ENCODE measurements at regions not wholly inside any gene's neighbourhood (a gene's known extent, or its start where the extent isn't known, plus 50 kb on each side); places are given as distances from the start of the nearest gene placed in this dataset.

GRCh38 chr18:34018336-34018735, 206.4 kb downstream of the NOL4 start (continued):
- TF ChIP-seq EZH2phosphoT487 (IDR thresholded peaks at IDR 0.05; ENCODE audit: borderline replicate concordance, low read depth) (no peak), YY1 (IDR thresholded peaks at IDR 0.05; ENCODE audit: low read depth) (no peak), RFX5 (IDR thresholded peaks at IDR 0.05; ENCODE audit: low read length) (no peak), ZBTB33 (IDR thresholded peaks at IDR 0.05; ENCODE audit: borderline replicate concordance, low read depth) (no peak), USF2 (IDR thresholded peaks at IDR 0.05; ENCODE audit: borderline replicate concordance, low read depth, low read length) (no peak), GATA2 (CRISPR knock-in tag; IDR thresholded peaks at IDR 0.05) (no peak), FOSL2 (IDR thresholded peaks at IDR 0.05; ENCODE audit: borderline replicate concordance, low read depth) (no peak), SMC3 (IDR thresholded peaks at IDR 0.05; ENCODE audit: low read depth, low read length) (no peak)

- 25% methylated on average over 1 of the region's 1 CpG for WGBS (ENCODE audit: low lambda C conversion rate)
Observed at GRCh38 chr18:34003687-34004086, 221.0 kb downstream of the NOL4 start.

GRCh38 chr18:34002130-34002529, 222.6 kb downstream of the NOL4 start:
- Histone ChIP-seq H3K79me2 (ENCODE audit: insufficient read depth) (no peaks in the 10 kb centered on the region), H3K9me2 (no peaks in the 10 kb centered on the region), H3K9me3 (no peaks in the 10 kb centered on the region), H3K36me3 (replicated peaks in 1 of 2; ENCODE audit: control insufficient read depth in 1 of 2, insufficient read depth in 2 of 2, low read length in 1 of 2) (no peaks in the 10 kb centered on the region), H3K4me2 (no peak overlapping the region), H3F3A (replicated peaks; ENCODE audit: insufficient read depth) (no peaks in the 10 kb centered on the region), H3K4me3 (ENCODE audit: low read depth in 2 of 2, low read length in 1 of 2) (no peak overlapping the region), H3K4me1 (ENCODE audit: control insufficient read depth in 1 of 2, insufficient read depth in 2 of 2, low read depth in 1 of 2, low read length in 1 of 2) (no peaks in the 10 kb centered on the region), H3K27me3 (ENCODE audit: insufficient read depth) (no peaks in the 10 kb centered on the region), H4K20me1 (ENCODE audit: insufficient read depth) (no peaks in the 10 kb centered on the region), H3K9ac (no peak overlapping the region), H3K27ac (ENCODE audit: low read depth in 2 of 2, low read length in 1 of 2) (no peak overlapping the region), H2AFZ (ENCODE audit: low read depth) (no peak overlapping the region)
- ChIA-PET CTCF (no interaction called here), POLR2A (no interaction called here)
- WGBS (ENCODE audit: low lambda C conversion rate) = 0% methylated on average over 1 of the region's 1 CpG
- DNase-seq = no peak
- TF ChIP-seq SIN3A (IDR thresholded peaks at IDR 0.05; ENCODE audit: borderline replicate concordance, low read depth, low read length) = no peak
- no peak for TF ChIP-seq IRF3 (IDR thresholded peaks at IDR 0.05; ENCODE audit: low read depth, low read length)
- TF ChIP-seq RAD21 (IDR thresholded peaks at IDR 0.05; ENCODE audit: low read length) = no peak
- TF ChIP-seq SMC3 (IDR thresholded peaks at IDR 0.05; ENCODE audit: low read depth, low read length) = no peak
- TF ChIP-seq NFIC (IDR thresholded peaks at IDR 0.05; ENCODE audit: borderline replicate concordance) = no peak
- no peak for TF ChIP-seq USF1 (IDR thresholded peaks at IDR 0.05; ENCODE audit: borderline replicate concordance, low read depth)
- no peak for TF ChIP-seq CTCF (IDR thresholded peaks at IDR 0.05)
- no peak for TF ChIP-seq ELF1 (IDR thresholded peaks at IDR 0.05)
- no peak for TF ChIP-seq TAF1 (IDR thresholded peaks at IDR 0.05; ENCODE audit: borderline replicate concordance, low read depth, low read length)
- no peak for TF ChIP-seq RFX5 (IDR thresholded peaks at IDR 0.05; ENCODE audit: low read length)
- no peak for TF ChIP-seq CHD2 (IDR thresholded peaks at IDR 0.05; ENCODE audit: low read length, partially characterized antibody)
- TF ChIP-seq EP300 (IDR thresholded peaks at IDR 0.05; ENCODE audit: borderline replicate concordance in 1 of 2, low read depth in 1 of 2, low read length in 1 of 2) = no peak
- no peak for TF ChIP-seq TEAD4 (IDR thresholded peaks at IDR 0.05; ENCODE audit: borderline replicate concordance, insufficient read depth)
- TF ChIP-seq JUND (IDR thresholded peaks at IDR 0.05) = no peak

More at GRCh38 chr18:34003687-34004086, 221.0 kb downstream of the NOL4 start:
- H3K4me3 ChIP-seq (ENCODE audit: low read depth in 2 of 2, low read length in 1 of 2) = no peak overlapping the region
- H3K9me3 ChIP-seq = no peaks in the 10 kb centered on the region
- DNase-seq = no peak
- TF ChIP-seq MXI1 (IDR thresholded peaks at IDR 0.05; ENCODE audit: low read depth, low read length) = no peak
- TF ChIP-seq EP300 (IDR thresholded peaks at IDR 0.05; ENCODE audit: borderline replicate concordance in 1 of 2, low read depth in 1 of 2, low read length in 1 of 2) = no peak
- TF ChIP-seq SIN3A (IDR thresholded peaks at IDR 0.05; ENCODE audit: borderline replicate concordance, low read depth, low read length) = no peak
- no peak overlapping the region for H3K4me2 ChIP-seq
- H3K27ac ChIP-seq (ENCODE audit: low read depth in 2 of 2, low read length in 1 of 2) = no peak overlapping the region
- POLR2A ChIA-PET = no interaction called here
- no peaks in the 10 kb centered on the region for H3K9me2 ChIP-seq
- no peaks in the 10 kb centered on the region for H3K79me2 ChIP-seq (ENCODE audit: insufficient read depth)
- no peaks in the 10 kb centered on the region for H3F3A ChIP-seq (replicated peaks; ENCODE audit: insufficient read depth)
- no peaks in the 10 kb centered on the region for H3K27me3 ChIP-seq (ENCODE audit: insufficient read depth)
- H3K36me3 ChIP-seq (replicated peaks in 1 of 2; ENCODE audit: control insufficient read depth in 1 of 2, insufficient read depth in 2 of 2, low read length in 1 of 2) = no peaks in the 10 kb centered on the region
- no peak overlapping the region for H3K9ac ChIP-seq
- CTCF ChIA-PET = no interaction called here
- no peaks in the 10 kb centered on the region for H4K20me1 ChIP-seq (ENCODE audit: insufficient read depth)
- H2AFZ ChIP-seq (ENCODE audit: low read depth) = no peak overlapping the region
- no peaks in the 10 kb centered on the region for H3K4me1 ChIP-seq (ENCODE audit: control insufficient read depth in 1 of 2, insufficient read depth in 2 of 2, low read depth in 1 of 2, low read length in 1 of 2)

Data from SK-N-SH (cell line).